CD14-positive monocyte (primary cell): ENCODE measurements at regions not wholly inside any gene's neighbourhood (a gene's known extent, or its start where the extent isn't known, plus 50 kb on each side); places are given as distances from the start of the nearest gene placed in this dataset.

Source experiments
- DNase-seq, 3 donors: peaks; one replicate each; pipeline ENCODE4 v3.0.0-alpha.2; 2011 to 2022
- H2AFZ ChIP-seq: 2 replicates; pipeline ENCODE4 v1.6.0; 2012; ENCODE audit warnings: mild to moderate bottlenecking, low read depth, low read length, inconsistent platforms; ENCODE audit not compliant: insufficient read depth, poor library complexity, severe bottlenecking
- H3K27ac ChIP-seq, 2 donors: 1 replicate in 1 of 2; 2 replicates in 1 of 2; pipeline ENCODE4 v1.5.1; 2012 to 2013; ENCODE audit warnings: low read length in 2 of 2, control low read depth in 1 of 2, inconsistent platforms in 1 of 2, low read depth in 1 of 2, mild to moderate bottlenecking in 1 of 2
- H3K27me3 ChIP-seq, 2 donors: one replicate each; pipeline versions ENCODE4 v1.6.0 to v1.6.1; 2011 to 2013; ENCODE audit warnings: low read length in 2 of 2; ENCODE audit not compliant: control insufficient read depth in 2 of 2, insufficient read depth in 2 of 2
- H3K36me3 ChIP-seq, 2 donors: replicated peaks in 1 of 2; 1 replicate in 1 of 2; 2 replicates in 1 of 2; pipeline versions ENCODE4 v1.5.1 to v1.6.1; 2012 to 2013; ENCODE audit warnings: low read length in 2 of 2, control low read depth in 1 of 2, inconsistent platforms in 1 of 2, mild to moderate bottlenecking in 1 of 2; ENCODE audit not compliant: insufficient read depth in 2 of 2, control insufficient read depth in 1 of 2
- H3K4me1 ChIP-seq, 2 donors: 1 replicate in 1 of 2; 2 replicates in 1 of 2; pipeline versions ENCODE4 v1.5.1 to v1.6.1; 2012 to 2013; ENCODE audit warnings: low read length in 2 of 2, control low read depth in 1 of 2, inconsistent platforms in 1 of 2, mild to moderate bottlenecking in 1 of 2, moderate library complexity in 1 of 2; ENCODE audit not compliant: insufficient read depth in 2 of 2, control insufficient read depth in 1 of 2
- H3K4me2 ChIP-seq: replicated peaks from 2 replicates; pipeline ENCODE3; 2012; ENCODE audit warnings: low read length, moderate library complexity, mild to moderate bottlenecking; ENCODE audit not compliant: poor library complexity, severe bottlenecking; ENCODE audit errors: extremely low read depth
- H3K4me3 ChIP-seq, 3 experiments: fragments of 200-600 bp in 1 of 3; sonication (generic) in 1 of 3; replicated peaks in 1 of 3; 1 replicate in 2 of 3; 2 replicates in 1 of 3; pipeline ENCODE4 v1.5.1; 2011 to 2013; ENCODE audit warnings: low read length in 3 of 3, mild to moderate bottlenecking in 3 of 3, control low read depth in 2 of 3, low read depth in 2 of 3, inconsistent platforms in 1 of 3, moderate library complexity in 1 of 3
- H3K79me2 ChIP-seq: 2 replicates; pipeline ENCODE4 v1.6.0; 2012; ENCODE audit warnings: mild to moderate bottlenecking, control low read depth, inconsistent platforms, low read length, moderate library complexity; ENCODE audit not compliant: insufficient read depth
- H3K9ac ChIP-seq: 2 replicates; pipeline ENCODE4 v1.6.0; 2017; ENCODE audit warnings: low read length, mild to moderate bottlenecking; ENCODE audit not compliant: insufficient read depth, poor library complexity, severe bottlenecking
- H3K9me3 ChIP-seq, 2 donors: replicated peaks in 1 of 2; 1 replicate in 1 of 2; 2 replicates in 1 of 2; pipeline versions ENCODE4 v1.5.1 to v1.6.1; 2012 to 2013; ENCODE audit warnings: low read length in 2 of 2, control low read depth in 1 of 2; ENCODE audit not compliant: control insufficient read depth in 1 of 2, insufficient read depth in 1 of 2
- H4K20me1 ChIP-seq: 2 replicates; pipeline ENCODE4 v1.6.0; 2012; ENCODE audit warnings: mild to moderate bottlenecking, low read length, control low read depth, moderate library complexity; ENCODE audit not compliant: insufficient read depth
- H3K27ac Mint-ChIP-seq, 7 donors: one replicate each; pipeline ENCODE4 v1.8.0; 2020; ENCODE audit warnings: mild to moderate bottlenecking in 7 of 7, mixed read lengths in 7 of 7, moderate library complexity in 6 of 7, inconsistent platforms in 2 of 7
- H3K27me3 Mint-ChIP-seq, 3 donors: one replicate each; pipeline ENCODE4 v1.8.0; 2021 to 2022; ENCODE audit warnings: low read depth in 3 of 3, mild to moderate bottlenecking in 3 of 3, mixed read lengths in 3 of 3, moderate library complexity in 3 of 3, inconsistent platforms in 1 of 3
- H3K36me3 Mint-ChIP-seq, 2 donors: one replicate each; pipeline ENCODE4 v1.8.0; 2020; ENCODE audit warnings: mixed read lengths in 2 of 2, inconsistent platforms in 1 of 2, mild to moderate bottlenecking in 1 of 2
- H3K4me1 Mint-ChIP-seq: one replicate; pipeline ENCODE4 v1.8.0; 2020; ENCODE audit warnings: mild to moderate bottlenecking, mixed read lengths
- H3K4me3 Mint-ChIP-seq, 2 donors: one replicate each; pipeline ENCODE4 v1.8.0; 2020; ENCODE audit warnings: mild to moderate bottlenecking in 2 of 2, mixed read lengths in 2 of 2, moderate library complexity in 1 of 2
- H3K9me3 Mint-ChIP-seq, 7 donors: one replicate each; pipeline ENCODE4 v1.8.0; 2020 to 2022; ENCODE audit warnings: mixed read lengths in 7 of 7, mild to moderate bottlenecking in 6 of 7, moderate library complexity in 6 of 7, inconsistent platforms in 2 of 7
- CTCF ChIP-seq: fragments of 200-600 bp; IDR thresholded peaks from one replicate; pipeline ENCODE4 v1.8.0; 2022; ENCODE audit warnings: antibody characterized with exemption, mild to moderate bottlenecking
- WGBS: methylation state at CpG from one replicate; pipeline ENCODE4 v1.1.5; 2013; ENCODE audit warnings: missing lambda C conversion rate; ENCODE audit not compliant: insufficient coverage; 5-methylcytosine and 5-hydroxymethylcytosine counted together
- intact Hi-C, 2 donors: fragments of 100-400 bp; cut with micrococcal nuclease; formaldehyde crosslinking; loops; one replicate each; pipeline versions ENCODE4 v1.15.0 to v1.15.1; 2023

GRCh38 chr3:102617381-102617780, 182.6 kb downstream of the ZPLD1 start:
- Histone ChIP-seq H2AFZ (no peak overlapping the region), H3K4me1 (peaks cover 16 to 17% of the 10 kb centered on the region in 2 donors), H3K27me3 (no peaks in the 10 kb centered on the region), H3K4me2 (no peak overlapping the region), H3K4me3 (no peak overlapping the region), H3K36me3 (no peaks in the 10 kb centered on the region), H3K27ac (no peak overlapping the region), H3K9ac (no peak overlapping the region), H4K20me1 (no peaks in the 10 kb centered on the region), H3K79me2 (no peaks in the 10 kb centered on the region), H3K9me3 (no peaks in the 10 kb centered on the region)
- H3K9me3 Mint-ChIP-seq, result peaks cover 0 to 11% (median 3%) of the 10 kb centered on the region in 7 donors
- WGBS, result 100% methylated on average over 1 of the region's 4 CpGs
- no peak overlapping the region for H3K4me3 Mint-ChIP-seq
- intact Hi-C loops, result no loop called here
- no peak for DNase-seq
- no peaks in the 10 kb centered on the region for H3K27me3 Mint-ChIP-seq
- peaks cover 16% of the 10 kb centered on the region for H3K4me1 Mint-ChIP-seq
- no peak for TF ChIP-seq CTCF
- no peak overlapping the region for H3K27ac Mint-ChIP-seq
- no peaks in the 10 kb centered on the region for H3K36me3 Mint-ChIP-seq

DNA sequence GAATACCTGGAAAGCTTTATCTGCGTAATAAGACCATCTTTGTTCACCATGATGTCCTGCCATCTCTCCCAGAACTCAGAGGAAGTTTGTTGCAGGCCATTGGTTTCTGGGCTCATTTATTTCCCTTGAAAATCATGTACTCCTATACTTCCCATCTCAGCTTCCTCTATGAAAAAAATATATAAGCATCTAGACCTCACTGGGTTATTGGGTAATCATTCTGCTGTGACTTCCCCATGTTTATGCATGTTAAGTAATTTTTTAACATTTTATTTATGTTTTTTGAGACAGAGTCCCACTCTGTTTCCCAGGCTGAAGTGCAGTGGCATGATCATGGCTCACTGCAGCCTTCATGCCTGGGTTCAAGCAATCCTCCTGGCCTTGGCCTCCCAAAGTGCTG, 184.5 kb downstream of the ZPLD1 start:
- Histone ChIP-seq H3K79me2 (no peaks in the 10 kb centered on the region), H3K27ac (peak overlapping the region; percentile 49 to 59), H3K4me3 (peak overlapping the region in 1 of 3 experiments; percentile 18), H2AFZ (no peak overlapping the region), H3K27me3 (no peaks in the 10 kb centered on the region), H3K36me3 (no peaks in the 10 kb centered on the region), H3K9me3 (no peaks in the 10 kb centered on the region), H3K4me1 (peaks cover 16 to 17% of the 10 kb centered on the region in 2 donors), H3K9ac (no peak overlapping the region), H4K20me1 (no peaks in the 10 kb centered on the region), H3K4me2 (peak overlapping the region; percentile 25)
- peak overlapping the region in 6 of 7 donors; percentile 26 to 75 (median 72) for H3K27ac Mint-ChIP-seq
- intact Hi-C loops, result no loop called here
- peaks cover 16% of the 10 kb centered on the region for H3K4me1 Mint-ChIP-seq
- H3K9me3 Mint-ChIP-seq, result peaks cover 0 to 11% (median 3%) of the 10 kb centered on the region in 7 donors
- no peaks in the 10 kb centered on the region for H3K27me3 Mint-ChIP-seq
- H3K4me3 Mint-ChIP-seq, result peak overlapping the region in 1 of 2 donors; percentile 46
- WGBS, result 80% methylated on average over 1 of the region's 1 CpG
- peak; percentile 29 to 53 (median 38) for DNase-seq
- no peak for TF ChIP-seq CTCF
- no peaks in the 10 kb centered on the region for H3K36me3 Mint-ChIP-seq
